ENCODE measurements at regions not wholly inside any gene's neighbourhood (a gene's known extent, or its start where the extent isn't known, plus 50 kb on each side); places are given as distances from the start of the nearest gene placed in this dataset.

- no TSS peak for BruUV-seq (replicated peaks)
- intact Hi-C loops (cut with micrococcal nuclease; ENCODE audit: unreplicated experiment): no loop called here
Measured at GRCh38 chr11:92346220-92346619, 121.6 kb downstream of the FAT3 start.

More at GRCh38 chr11:92346220-92346619, 121.6 kb downstream of the FAT3 start:
- Histone ChIP-seq H3K27me3 (ENCODE audit: control insufficient read depth in 1 of 2, insufficient read depth in 2 of 2, low read length in 2 of 2) (no peaks in the 10 kb centered on the region), H3K4me2 (ENCODE audit: low read depth, low read length) (no peak overlapping the region), H3K36me3 (replicated peaks in 1 of 2; ENCODE audit: control insufficient read depth in 1 of 2, insufficient read depth in 2 of 2, low read length in 2 of 2) (no peaks in the 10 kb centered on the region), H3K4me1 (ENCODE audit: insufficient read depth, low read length) (no peaks in the 10 kb centered on the region), H3K9ac (ENCODE audit: insufficient read depth, low read depth, low read length) (no peak overlapping the region), H3K79me2 (ENCODE audit: insufficient read depth, low read length) (no peaks in the 10 kb centered on the region), H3K4me3 (replicated peaks in 1 of 3; ENCODE audit: insufficient read depth in 1 of 3, low read depth in 2 of 3, low read length in 3 of 3) (no peak overlapping the region), H4K20me1 (ENCODE audit: insufficient read depth, low read length) (no peaks in the 10 kb centered on the region), H2AFZ (ENCODE audit: low read length) (no peak overlapping the region), H3K27ac (ENCODE audit: extremely low read length, insufficient read depth, low read length) (no peak overlapping the region), H3K9me3 (ENCODE audit: low read length) (no peaks in the 10 kb centered on the region)
- 20% methylated on average over 2 of the region's 4 CpGs for WGBS (ENCODE audit: low lambda C conversion rate)
- ATAC-seq (no peak), DNase-seq (ENCODE audit: low spot score) (no peak), FAIRE-seq (no peak)
- in situ Hi-C loops (cut with HindIII; ENCODE audit: extremely low pct_ligation_motif_present, low pct_unique_long_range_greater_than_20kb): no loop called here
- TF ChIP-seq CHCHD3 (CRISPR knock-in tag; IDR thresholded peaks at IDR 0.05) (no peak), DR1 (CRISPR knock-in tag; IDR thresholded peaks at IDR 0.05) (no peak), STAG1 (CRISPR knock-in tag; IDR thresholded peaks at IDR 0.05) (no peak), KDM4B (CRISPR knock-in tag; IDR thresholded peaks at IDR 0.05) (no peak), CENPX (CRISPR knock-in tag; IDR thresholded peaks at IDR 0.05) (no peak), HOXA5 (CRISPR knock-in tag; IDR thresholded peaks at IDR 0.05) (no peak), THRA (CRISPR knock-in tag; IDR thresholded peaks at IDR 0.05; ENCODE audit: borderline replicate concordance) (no peak), ZSCAN9 (CRISPR knock-in tag; IDR thresholded peaks at IDR 0.05; ENCODE audit: borderline replicate concordance) (no peak), ELF4 (CRISPR knock-in tag; IDR thresholded peaks at IDR 0.05; ENCODE audit: borderline replicate concordance) (no peak), EED (CRISPR knock-in tag; IDR thresholded peaks at IDR 0.05) (no peak), ARNTL (CRISPR knock-in tag; IDR thresholded peaks at IDR 0.05) (no peak), ZNF772 (CRISPR knock-in tag; IDR thresholded peaks at IDR 0.05) (no peak)
- TF ChIP-seq, protein P1, sequence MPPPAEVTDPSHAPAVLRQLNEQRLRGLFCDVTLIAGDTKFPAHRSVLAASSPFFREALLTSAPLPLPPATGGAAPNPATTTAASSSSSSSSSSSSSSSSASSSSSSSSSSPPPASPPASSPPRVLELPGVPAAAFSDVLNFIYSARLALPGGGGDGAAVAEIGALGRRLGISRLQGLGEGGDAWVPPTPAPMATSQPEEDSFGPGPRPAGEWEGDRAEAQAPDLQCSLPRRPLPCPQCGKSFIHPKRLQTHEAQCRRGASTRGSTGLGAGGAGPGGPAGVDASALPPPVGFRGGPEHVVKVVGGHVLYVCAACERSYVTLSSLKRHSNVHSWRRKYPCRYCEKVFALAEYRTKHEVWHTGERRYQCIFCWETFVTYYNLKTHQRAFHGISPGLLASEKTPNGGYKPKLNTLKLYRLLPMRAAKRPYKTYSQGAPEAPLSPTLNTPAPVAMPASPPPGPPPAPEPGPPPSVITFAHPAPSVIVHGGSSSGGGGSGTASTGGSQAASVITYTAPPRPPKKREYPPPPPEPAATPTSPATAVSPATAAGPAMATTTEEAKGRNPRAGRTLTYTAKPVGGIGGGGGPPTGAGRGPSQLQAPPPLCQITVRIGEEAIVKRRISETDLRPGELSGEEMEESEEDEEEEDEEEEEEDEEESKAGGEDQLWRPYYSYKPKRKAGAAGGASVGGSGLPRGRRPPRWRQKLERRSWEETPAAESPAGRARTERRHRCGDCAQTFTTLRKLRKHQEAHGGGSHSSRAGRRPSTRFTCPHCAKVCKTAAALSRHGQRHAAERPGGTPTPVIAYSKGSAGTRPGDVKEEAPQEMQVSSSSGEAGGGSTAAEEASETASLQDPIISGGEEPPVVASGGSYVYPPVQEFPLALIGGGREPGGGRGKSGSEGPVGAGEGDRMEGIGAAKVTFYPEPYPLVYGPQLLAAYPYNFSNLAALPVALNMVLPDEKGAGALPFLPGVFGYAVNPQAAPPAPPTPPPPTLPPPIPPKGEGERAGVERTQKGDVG (CRISPR knock-in tag; IDR thresholded peaks at IDR 0.05; ENCODE audit: borderline replicate concordance): no peak
- TF ChIP-seq, protein P2, sequence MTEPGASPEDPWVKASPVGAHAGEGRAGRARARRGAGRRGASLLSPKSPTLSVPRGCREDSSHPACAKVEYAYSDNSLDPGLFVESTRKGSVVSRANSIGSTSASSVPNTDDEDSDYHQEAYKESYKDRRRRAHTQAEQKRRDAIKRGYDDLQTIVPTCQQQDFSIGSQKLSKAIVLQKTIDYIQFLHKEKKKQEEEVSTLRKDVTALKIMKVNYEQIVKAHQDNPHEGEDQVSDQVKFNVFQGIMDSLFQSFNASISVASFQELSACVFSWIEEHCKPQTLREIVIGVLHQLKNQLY (CRISPR knock-in tag; IDR thresholded peaks at IDR 0.05): no peak
- CTCF ChIA-PET (ENCODE audit: low intra/inter-chr PET ratio, low total read pairs): no interaction called here
- POLR2A ChIA-PET: no interaction called here
